ENCODE measurements at regions not wholly inside any gene's neighbourhood (a gene's known extent, or its start where the extent isn't known, plus 50 kb on each side); places are given as distances from the start of the nearest gene placed in this dataset.

GRCh38 chr12:91355150-91356006 lies 172.8 kb upstream of the DCN start:
- in situ Hi-C loops (cut with HindIII; ENCODE audit: low sequenced_read_pairs) = no loop called here

- in situ Hi-C loops (cut with HindIII; ENCODE audit: low sequenced_read_pairs) = no loop called here
Observed at GRCh38 chr12:91353266-91353665, 170.6 kb upstream of the DCN start.

GRCh38 chr12:91349476-91349875 lies 166.9 kb upstream of the DCN start:
- in situ Hi-C loops (cut with HindIII; ENCODE audit: low sequenced_read_pairs) = loop anchor here (25.0 kb wide), 1 partner anchor 337 kb away; the partner anchor contains the start of gene EPYC

GRCh38 chr12:91347481-91348214 lies 165.0 kb upstream of the DCN start:
- in situ Hi-C loops (cut with HindIII; ENCODE audit: low sequenced_read_pairs) = loop anchor here (25.0 kb wide), 1 partner anchor 335 kb away; the partner anchor contains the start of gene EPYC

GRCh38 chr12:91346827-91347226 lies 164.2 kb upstream of the DCN start:
- in situ Hi-C loops (cut with HindIII; ENCODE audit: low sequenced_read_pairs) = loop anchor here (25.0 kb wide), 1 partner anchor 335 kb away; the partner anchor contains the start of gene EPYC

- in situ Hi-C loops (cut with HindIII; ENCODE audit: low sequenced_read_pairs) = loop anchor here (25.0 kb wide), 1 partner anchor 332 kb away; the partner anchor contains the start of gene EPYC
Observed at GRCh38 chr12:91344408-91344807, 161.8 kb upstream of the DCN start.

GRCh38 chr12:91343010-91343409 lies 160.4 kb upstream of the DCN start:
- in situ Hi-C loops (cut with HindIII; ENCODE audit: low sequenced_read_pairs) = loop anchor here (25.0 kb wide), 1 partner anchor 331 kb away; the partner anchor contains the start of gene EPYC

- in situ Hi-C loops (cut with HindIII; ENCODE audit: low sequenced_read_pairs) = loop anchor here (25.0 kb wide), 1 partner anchor 327 kb away; the partner anchor contains the start of gene EPYC
Observed at GRCh38 chr12:91339106-91339505, 156.5 kb upstream of the DCN start.

- in situ Hi-C loops (cut with HindIII; ENCODE audit: low sequenced_read_pairs) = loop anchor here (25.0 kb wide), 1 partner anchor 323 kb away; the partner anchor contains the start of gene EPYC
Observed at GRCh38 chr12:91335699-91336098, 153.1 kb upstream of the DCN start.

GRCh38 chr12:91333966-91334365 lies 151.3 kb upstream of the DCN start:
- in situ Hi-C loops (cut with HindIII; ENCODE audit: low sequenced_read_pairs) = loop anchor here (25.0 kb wide), 1 partner anchor 322 kb away; the partner anchor contains the start of gene EPYC

- in situ Hi-C loops (cut with HindIII; ENCODE audit: low sequenced_read_pairs) = loop anchor here (25.0 kb wide), 1 partner anchor 320 kb away; the partner anchor contains the start of gene EPYC
Observed at GRCh38 chr12:91332302-91332701, 149.7 kb upstream of the DCN start.

GRCh38 chr12:91331371-91331770 lies 148.8 kb upstream of the DCN start:
- in situ Hi-C loops (cut with HindIII; ENCODE audit: low sequenced_read_pairs) = loop anchor here (25.0 kb wide), 1 partner anchor 319 kb away; the partner anchor contains the start of gene EPYC

GRCh38 chr12:91328451-91328850 lies 145.8 kb upstream of the DCN start:
- in situ Hi-C loops (cut with HindIII; ENCODE audit: low sequenced_read_pairs) = loop anchor here (25.0 kb wide), 1 partner anchor 316 kb away; the partner anchor contains the start of gene EPYC

- in situ Hi-C loops (cut with HindIII; ENCODE audit: low sequenced_read_pairs) = loop anchor here (25.0 kb wide), 1 partner anchor 316 kb away; the partner anchor contains the start of gene EPYC
Observed at GRCh38 chr12:91327889-91328288, 145.3 kb upstream of the DCN start.

- in situ Hi-C loops (cut with HindIII; ENCODE audit: low sequenced_read_pairs) = loop anchor here (25.0 kb wide), 1 partner anchor 315 kb away; the partner anchor contains the start of gene EPYC
Observed at GRCh38 chr12:91327131-91327530, 144.5 kb upstream of the DCN start.

GRCh38 chr12:91326058-91327027 lies 143.7 kb upstream of the DCN start:
- in situ Hi-C loops (cut with HindIII; ENCODE audit: low sequenced_read_pairs) = loop anchor here (25.0 kb wide), 1 partner anchor 314 kb away; the partner anchor contains the start of gene EPYC

- in situ Hi-C loops (cut with HindIII; ENCODE audit: low sequenced_read_pairs) = no loop called here
Observed at GRCh38 chr12:91320999-91321398, 138.4 kb upstream of the DCN start.

GRCh38 chr12:91319071-91319760 lies 136.6 kb upstream of the DCN start:
- in situ Hi-C loops (cut with HindIII; ENCODE audit: low sequenced_read_pairs) = no loop called here

GRCh38 chr12:91317306-91317705 lies 134.7 kb upstream of the DCN start:
- in situ Hi-C loops (cut with HindIII; ENCODE audit: low sequenced_read_pairs) = no loop called here

Measured in DLD1 (cell line).